Right cardiac atrium (tissue), 5 donors: ENCODE measurements at regions not wholly inside any gene's neighbourhood (a gene's known extent, or its start where the extent isn't known, plus 50 kb on each side); places are given as distances from the start of the nearest gene placed in this dataset.

Experiments used
- ATAC-seq, 2 donors: fragments of 200-7000 bp; cut with Tn5 transposase; one replicate each; pipeline versions ENCODE4 v1.8.0 to v1.9.1; 2020; ENCODE audit warnings: moderate library complexity in 2 of 2, mild to moderate bottlenecking in 1 of 2
- DNase-seq, 3 donors: peaks; one replicate each; pipeline ENCODE4 v3.0.0-alpha.2; 2020
- H3K27ac ChIP-seq: one replicate; pipeline ENCODE4 v1.5.1; 2013; ENCODE audit warnings: mild to moderate bottlenecking, low read length, control low read depth, moderate library complexity
- H3K27me3 ChIP-seq: one replicate; pipeline ENCODE4 v1.6.1; 2013; ENCODE audit not compliant: control insufficient read depth, insufficient read depth
- H3K4me1 ChIP-seq: one replicate; pipeline ENCODE4 v1.6.1; 2013; ENCODE audit warnings: low read length; ENCODE audit not compliant: control insufficient read depth, insufficient read depth
- H3K4me3 ChIP-seq: one replicate; pipeline ENCODE4 v1.5.1; 2013; ENCODE audit warnings: low read length, control low read depth
- H3K9me3 ChIP-seq: one replicate; pipeline ENCODE4 v1.6.1; 2013; ENCODE audit warnings: low read length; ENCODE audit not compliant: control insufficient read depth
- WGBS: extraction: QIAGEN DNeasy Blood & Tissue Kit; methylation state at CpG from one replicate; pipeline ENCODE4 v1.1.7; 2013; 5-methylcytosine and 5-hydroxymethylcytosine counted together
- intact Hi-C, 4 donors: fragments of 100-400 bp; cut with DNase I; formaldehyde crosslinking; loops; one replicate each; pipeline versions ENCODE4 v1.11.0 to v1.14.0; 2022 to 2023
- donor health status: healthy with polysubstance abuse.
- donor health status: DM: no; HTN: yes; CAD: no.
- donor health status: DM: no; HTN: no; CAD: no.
- donor health status: DM: no; HTN: yes; CAD: no; lungs with severe emphysema.
- donor health status: DM: yes; HTN: yes; CAD: no.

DNA sequence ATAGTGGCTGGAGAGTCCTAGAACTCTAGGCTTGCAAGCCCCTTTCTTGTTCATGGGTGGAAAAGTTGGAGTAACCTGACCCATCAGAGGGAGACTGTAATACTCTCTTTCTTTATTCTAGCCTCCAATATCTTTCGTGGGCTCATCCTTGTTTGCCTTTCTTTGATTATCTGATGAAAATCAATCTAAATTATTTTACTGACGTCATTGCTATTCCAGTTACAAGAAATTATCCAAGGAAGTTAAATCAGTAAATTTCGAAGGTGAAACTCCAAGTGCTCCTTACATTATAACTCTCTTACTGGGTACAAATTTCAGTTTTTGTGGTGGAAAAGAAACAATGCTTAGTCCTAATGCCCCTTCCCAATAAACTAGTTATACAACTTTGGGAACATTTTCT lies 412.9 kb downstream of the IDS start:
- WGBS, result 77% methylated on average over 3 of the region's 3 CpGs
- no peaks in the 10 kb centered on the region for H3K4me1 ChIP-seq
- DNase-seq (no peak), ATAC-seq (no peak)
- H3K9me3 ChIP-seq, result no peaks in the 10 kb centered on the region
- no peaks in the 10 kb centered on the region for H3K27me3 ChIP-seq
- H3K4me3 ChIP-seq, result no peak overlapping the region
- no peak overlapping the region for H3K27ac ChIP-seq
- intact Hi-C loops, result no loop called here

DNA sequence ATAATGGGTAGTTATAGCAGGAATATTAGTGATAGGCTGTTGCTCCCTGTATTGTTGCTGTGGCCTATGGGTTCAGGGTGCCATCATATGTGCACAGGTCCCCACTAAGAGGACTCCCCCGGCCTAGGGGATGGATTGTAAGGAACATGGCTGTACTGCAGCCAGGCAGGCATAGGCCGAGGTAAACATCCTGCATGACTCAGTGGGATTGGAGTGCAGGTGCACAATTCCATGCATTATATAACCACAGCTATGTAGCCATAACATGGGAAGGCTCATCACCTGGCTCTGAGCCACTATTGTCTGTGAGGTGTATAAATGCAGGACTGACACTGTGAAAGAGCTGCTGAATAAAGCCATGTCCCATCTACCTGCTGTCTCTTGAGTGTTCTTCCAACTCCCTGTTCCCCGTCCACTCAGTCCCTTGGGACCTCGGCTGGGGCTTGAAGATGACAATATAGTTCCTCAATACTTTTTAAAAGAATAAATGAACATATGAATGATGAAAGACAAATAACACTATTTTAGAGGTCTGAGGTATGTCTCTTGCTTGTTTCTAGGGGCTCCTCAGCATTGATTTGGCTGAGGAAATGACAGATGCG lies 425.2 kb downstream of the IDS start:
- Histone ChIP-seq H3K27ac (no peak overlapping the region), H3K4me3 (no peak overlapping the region), H3K9me3 (no peaks in the 10 kb centered on the region), H3K27me3 (no peaks in the 10 kb centered on the region), H3K4me1 (peaks cover under 1% of the 10 kb centered on the region)
- 82% methylated on average over 5 of the region's 5 CpGs for WGBS
- intact Hi-C loops, result no loop called here
- DNase-seq (no peak), ATAC-seq (no peak)

DNA sequence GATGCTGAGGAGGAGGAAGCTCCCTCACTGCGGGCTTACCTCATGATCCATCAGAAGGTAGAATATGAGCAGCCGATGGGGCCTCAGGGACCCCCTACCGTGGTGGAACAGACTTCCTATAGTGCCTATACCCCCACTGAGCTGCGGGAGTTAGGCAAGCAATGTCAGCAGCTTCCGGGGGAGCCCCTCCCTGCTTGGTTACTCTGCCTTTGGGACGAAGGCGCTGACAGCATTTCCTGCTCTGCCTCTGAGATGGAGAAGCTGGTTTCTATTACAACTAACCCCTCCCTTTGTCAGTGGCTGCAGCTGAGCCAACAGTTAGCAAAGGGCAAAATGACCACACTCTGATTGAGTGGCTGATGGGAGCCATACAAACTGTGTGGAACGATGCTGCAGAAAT lies 430.7 kb downstream of the IDS start:
- intact Hi-C loops, result no loop called here
- Histone ChIP-seq H3K4me3 (no peak overlapping the region), H3K4me1 (peaks cover 2% of the 10 kb centered on the region), H3K27me3 (no peaks in the 10 kb centered on the region), H3K9me3 (no peaks in the 10 kb centered on the region), H3K27ac (no peak overlapping the region)
- ATAC-seq, result peak; percentile 91 to 92
- peak; percentile 72 to 84 (median 72) for DNase-seq
- WGBS, result 10% methylated on average over 8 of the region's 8 CpGs

DNA sequence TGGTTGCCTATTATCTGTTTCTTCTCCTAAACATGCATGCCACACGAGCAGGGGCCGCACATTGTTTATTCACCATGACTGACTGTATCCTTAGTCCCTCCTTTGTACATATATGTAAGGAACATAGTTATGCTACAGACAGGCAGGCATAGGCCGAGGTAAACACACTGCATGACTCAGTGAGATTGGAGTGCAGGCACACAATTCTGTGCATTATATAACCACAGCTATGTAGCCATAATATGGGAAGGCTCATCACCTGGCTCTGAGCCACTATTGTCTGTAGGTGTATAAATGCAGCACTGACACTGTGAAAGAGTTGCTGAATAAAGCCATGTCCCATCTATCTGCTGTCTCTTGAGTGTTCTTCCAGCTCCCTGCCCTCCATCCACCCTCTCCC lies 431.6 kb downstream of the IDS start:
- Histone ChIP-seq H3K27me3 (no peaks in the 10 kb centered on the region), H3K4me3 (no peak overlapping the region), H3K27ac (no peak overlapping the region), H3K9me3 (no peaks in the 10 kb centered on the region), H3K4me1 (peaks cover 2% of the 10 kb centered on the region)
- intact Hi-C loops, result no loop called here
- ATAC-seq, result no peak
- WGBS, result 92% methylated on average over 3 of the region's 3 CpGs
- DNase-seq, result no peak

DNA sequence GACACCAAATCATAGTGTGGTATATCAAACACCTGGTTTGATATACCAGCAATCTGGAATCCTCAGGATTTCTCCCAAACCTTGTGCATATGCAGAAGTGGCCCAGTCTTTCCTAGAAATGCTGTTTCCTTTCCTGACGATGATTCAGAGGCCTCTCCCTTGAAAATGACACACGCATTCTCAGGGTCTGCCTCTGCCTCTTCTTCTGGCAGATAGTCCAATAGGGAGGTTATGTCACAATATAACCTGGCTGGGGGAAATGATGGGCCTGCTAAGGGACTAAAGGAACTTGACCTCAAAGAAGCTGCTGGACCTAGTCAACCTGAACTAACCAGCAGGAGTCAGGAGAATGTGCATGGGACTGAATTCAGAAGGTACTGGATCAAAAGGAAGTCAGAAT lies 435.2 kb downstream of the IDS start:
- H3K9me3 ChIP-seq, result no peaks in the 10 kb centered on the region
- WGBS, result 80% methylated on average over 2 of the region's 2 CpGs
- ATAC-seq (no peak), DNase-seq (no peak)
- H3K4me3 ChIP-seq, result no peak overlapping the region
- H3K4me1 ChIP-seq, result peaks cover 2% of the 10 kb centered on the region
- no peaks in the 10 kb centered on the region for H3K27me3 ChIP-seq
- no peak overlapping the region for H3K27ac ChIP-seq
- intact Hi-C loops, result no loop called here

DNA sequence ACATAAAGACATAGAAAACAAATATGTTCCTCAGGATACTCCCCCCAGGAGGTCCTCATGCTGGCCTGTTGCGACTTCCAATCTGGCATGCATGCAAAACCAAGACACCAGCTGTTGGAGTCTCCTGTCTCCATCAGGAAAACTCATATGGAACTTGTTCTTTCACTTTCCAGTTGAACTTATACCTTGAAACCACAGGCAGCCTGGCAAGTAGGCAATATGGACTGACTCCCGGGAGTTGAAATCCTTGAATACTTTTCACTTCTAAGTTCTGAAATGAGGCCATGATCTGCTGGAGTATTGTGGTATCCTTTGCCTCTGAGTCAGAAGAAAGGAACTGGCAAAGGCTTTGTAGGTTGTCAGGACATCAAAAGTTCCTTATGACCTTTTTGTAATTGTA lies 444.2 kb downstream of the IDS start:
- ATAC-seq, result no peak
- no peaks in the 10 kb centered on the region for H3K9me3 ChIP-seq
- no peak for DNase-seq
- no peaks in the 10 kb centered on the region for H3K4me1 ChIP-seq
- intact Hi-C loops, result no loop called here
- no peak overlapping the region for H3K4me3 ChIP-seq
- no peak overlapping the region for H3K27ac ChIP-seq
- WGBS, result 58% methylated on average over 2 of the region's 2 CpGs
- no peaks in the 10 kb centered on the region for H3K27me3 ChIP-seq
